HG03039 (cell line): ENCODE measurements at regions not wholly inside any gene's neighbourhood (a gene's known extent, or its start where the extent isn't known, plus 50 kb on each side); places are given as distances from the start of the nearest gene placed in this dataset.
A peak's percentile ranks its signal among the peaks of the same experiment; 100 is the strongest.
"Not testable (repeated sequence)": the region's sequence is repeated elsewhere in the genome, so short reads cannot be mapped to it uniquely, and the experiment has no call there.

Experiments used
- ATAC-seq: cut with Tn5 transposase; IDR thresholded peaks from one replicate; pipeline ENCODE4 v1.9.1; 2021; ENCODE audit warnings: mild to moderate bottlenecking, moderate library complexity; ENCODE audit not compliant: unreplicated experiment

- ATAC-seq = no peak
Measured at GRCh38 chr13:24617256-24618010, 62.8 kb upstream of the ATP12A start.

DNA sequence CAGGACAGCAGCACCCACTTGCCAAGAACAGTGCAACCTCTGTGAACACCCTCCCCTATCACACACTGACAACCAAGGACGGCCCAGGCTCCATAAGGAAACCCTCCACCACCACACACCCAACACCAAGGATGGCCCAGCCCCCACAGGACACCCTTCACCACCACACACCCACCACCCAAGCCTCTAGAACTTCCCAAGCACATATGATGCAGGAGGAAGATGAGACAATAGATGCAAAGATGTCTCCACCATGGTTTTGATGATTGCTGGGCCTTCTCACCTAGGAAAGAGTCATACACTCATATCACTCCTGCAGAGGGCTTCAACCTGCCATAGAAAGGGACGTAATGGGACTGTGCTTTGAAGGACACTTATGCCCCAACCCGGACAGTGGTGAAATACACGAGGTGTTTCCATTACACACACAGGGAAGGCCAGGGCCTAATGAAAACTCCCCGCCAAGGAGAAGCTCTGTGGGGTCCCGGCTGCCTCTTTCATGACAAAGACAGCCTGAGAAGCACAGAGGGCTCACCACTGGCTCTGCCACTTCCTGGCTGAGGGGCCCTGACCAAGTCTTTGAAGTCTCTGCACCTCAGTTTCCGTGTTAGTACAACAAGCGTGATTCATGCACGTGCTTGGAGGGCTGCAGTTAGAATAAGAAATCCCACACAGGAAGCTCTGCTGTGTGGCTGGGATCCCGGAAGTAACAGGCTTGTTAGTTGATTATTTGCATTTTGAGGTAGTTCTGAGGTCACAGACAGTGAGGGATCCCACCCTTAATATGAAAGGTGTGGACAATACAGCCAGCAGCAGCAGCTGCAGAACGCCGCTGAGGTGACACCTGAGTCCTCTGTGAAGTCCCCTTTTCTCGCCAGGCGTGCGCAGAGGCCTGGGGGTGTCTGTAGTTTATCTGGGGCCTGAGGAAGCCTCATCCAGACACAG is 61.9 kb upstream of the ATP12A start:
- ATAC-seq = no peak

GRCh38 chr13:24619282-24619681 is 60.9 kb upstream of the ATP12A start:
- ATAC-seq = no peak

- ATAC-seq = not testable (repeated sequence)
Measured at GRCh38 chr13:24622481-24623148, 57.6 kb upstream of the ATP12A start.

DNA sequence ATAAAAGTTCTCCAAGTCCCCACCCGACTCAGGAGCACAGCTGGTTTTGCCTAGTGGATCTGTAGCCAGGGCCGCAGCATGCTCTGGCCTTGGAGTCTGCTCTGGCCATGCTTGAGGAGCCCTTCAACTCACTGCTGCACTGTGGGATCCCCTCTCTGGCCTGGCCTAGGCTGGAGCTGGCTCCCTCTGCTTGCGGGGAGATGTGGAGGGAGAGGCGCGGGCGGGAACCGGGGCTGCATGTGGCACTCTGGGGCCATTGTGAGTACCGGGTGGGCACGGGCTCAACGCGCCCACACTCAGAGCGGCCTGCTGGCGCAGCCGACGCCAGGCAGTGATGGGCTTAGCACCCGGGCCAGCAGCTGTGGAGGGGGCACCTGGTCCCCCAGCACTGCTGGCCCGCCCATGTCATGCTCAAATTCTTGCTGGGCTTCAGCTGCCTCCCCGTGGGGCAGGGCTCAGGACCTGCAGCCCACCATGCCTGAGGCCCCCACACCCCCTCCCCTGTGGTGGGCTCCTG is 57.0 kb upstream of the ATP12A start:
- no peak for ATAC-seq

DNA sequence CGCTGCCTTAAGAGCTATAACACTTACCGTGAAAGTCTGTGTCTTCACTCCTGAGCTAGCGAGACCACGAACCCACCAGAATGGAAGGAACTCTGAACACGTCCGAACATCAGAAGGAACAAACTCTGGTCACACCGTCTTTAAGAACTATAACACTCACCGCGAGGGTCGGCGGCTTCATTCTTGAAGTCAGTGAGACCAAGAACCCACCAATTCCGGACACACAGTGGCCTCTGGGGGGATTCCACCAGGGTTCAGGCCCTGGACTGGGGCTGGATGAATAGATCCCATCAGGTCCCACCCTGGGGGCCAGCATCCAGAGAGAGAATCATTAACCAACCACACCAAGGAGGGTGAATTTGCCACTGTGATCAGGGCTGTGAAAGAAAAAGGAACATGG is 55.8 kb upstream of the ATP12A start:
- no peak for ATAC-seq

DNA sequence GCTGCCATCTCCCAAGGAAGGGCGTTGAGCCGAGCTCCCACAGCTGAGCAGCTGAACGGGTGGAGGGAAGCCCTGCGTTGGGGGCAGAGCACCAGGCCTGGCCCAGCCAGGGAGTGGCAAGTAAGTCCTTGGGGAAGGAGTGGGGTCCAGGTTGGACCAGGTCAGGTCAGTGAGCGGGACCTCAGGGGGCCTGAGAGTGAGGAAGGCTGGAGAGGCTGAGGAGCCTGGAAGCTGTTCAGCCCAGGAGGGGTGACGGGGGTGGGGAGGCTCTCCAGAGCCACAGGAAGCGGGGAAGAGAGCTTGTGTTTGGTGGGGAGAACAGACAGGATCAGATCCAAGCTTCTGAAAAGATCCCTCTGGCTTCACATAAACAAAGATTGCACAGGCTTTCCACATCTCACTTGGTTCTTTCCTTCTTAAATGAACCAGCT is 55.4 kb upstream of the ATP12A start:
- no peak for ATAC-seq

GRCh38 chr13:24625331-24625731 is 54.9 kb upstream of the ATP12A start:
- ATAC-seq = peak; percentile 39

DNA sequence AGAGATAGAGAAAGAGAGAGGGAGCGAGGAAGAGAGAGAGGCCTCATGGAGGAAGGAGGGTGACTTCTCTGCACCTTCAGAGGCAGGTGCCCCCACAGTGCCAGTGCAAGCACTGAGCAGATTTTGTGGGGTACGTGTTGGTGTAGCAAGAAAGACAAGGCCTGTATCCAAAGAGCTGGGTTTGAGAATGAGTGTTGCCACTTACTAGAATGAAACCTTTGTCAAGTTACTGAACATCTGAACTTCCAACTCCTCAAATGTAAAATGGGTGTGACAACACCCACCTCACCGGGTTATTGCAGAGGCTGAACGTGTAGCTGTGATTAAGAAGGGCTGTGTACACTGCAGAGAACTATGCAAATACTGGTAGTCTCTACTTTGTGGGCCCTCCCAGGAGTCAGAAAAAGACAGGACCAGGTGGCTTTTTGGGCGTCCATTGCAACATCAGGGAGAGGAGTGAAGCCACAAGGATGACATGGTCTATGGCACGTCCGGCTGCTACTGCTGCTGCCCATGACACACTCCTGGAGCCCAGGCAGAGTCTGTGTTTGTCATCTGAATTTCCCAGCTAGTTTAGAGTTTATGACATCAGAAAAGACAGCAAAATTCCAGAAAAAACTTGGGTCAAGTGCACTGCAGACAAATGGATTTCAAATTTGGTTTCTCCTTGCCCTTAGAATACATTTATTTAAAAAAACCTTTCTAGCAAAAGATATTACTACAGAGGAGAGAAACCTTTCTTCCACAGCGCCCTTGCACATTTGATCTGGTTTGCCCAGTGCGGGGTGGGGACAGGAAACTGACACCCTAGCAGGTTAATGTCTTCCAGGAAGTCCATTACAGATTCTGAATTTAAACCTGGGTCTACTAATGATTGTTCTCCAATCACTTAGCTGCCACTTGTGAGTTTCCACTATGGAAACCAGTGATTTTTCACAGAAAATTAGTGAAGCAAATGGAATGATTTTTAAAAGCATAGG is 54.0 kb upstream of the ATP12A start:
- peak; percentile 68 for ATAC-seq

- ATAC-seq = no peak
Measured at GRCh38 chr13:24627090-24627714, 53.0 kb upstream of the ATP12A start.

GRCh38 chr13:24627946-24628345 is 52.3 kb upstream of the ATP12A start:
- ATAC-seq = no peak

- no peak for ATAC-seq
Measured at GRCh38 chr13:24629320-24629719, 50.9 kb upstream of the ATP12A start.

GRCh38 chr13:24630121-24630520 is 50.1 kb upstream of the ATP12A start:
- ATAC-seq = no peak
